SK-N-SH (cell line): ENCODE measurements at regions not wholly inside any gene's neighbourhood (a gene's known extent, or its start where the extent isn't known, plus 50 kb on each side); places are given as distances from the start of the nearest gene placed in this dataset.

Source experiments
- CTCF ChIA-PET: fragments of 300-600, 350-600 bp; formaldehyde crosslinking; extraction: SDS; loops from one replicate; lab custom pipeline; 2021; lab: Yijun Ruan, JAX
- POLR2A ChIA-PET: fragments of 350-600 bp; sonication (Branson Sonifier 250); formaldehyde crosslinking; extraction: SDS; loops from one replicate; lab custom pipeline; 2020; ENCODE audit warnings: antibody characterized with exemption, inconsistent platforms; lab: Yijun Ruan, JAX
- DNase-seq: peaks from one replicate; pipeline ENCODE4 v3.0.0; 2012
- H2AFZ ChIP-seq: fragments of 200-600 bp; sonication (generic); 2 replicates; pipeline ENCODE4 v1.8.1; 2016; ENCODE audit warnings: antibody characterized with exemption, mild to moderate bottlenecking, low read depth
- H3F3A ChIP-seq: fragments of 200-600 bp; sonication (generic); replicated peaks from 2 replicates; pipeline ENCODE3; 2016; ENCODE audit warnings: antibody characterized with exemption, mild to moderate bottlenecking; ENCODE audit not compliant: insufficient read depth
- H3K27ac ChIP-seq, 2 experiments: fragments of 200-500 bp in 1 of 2; fragments of 200-600 bp in 1 of 2; sonication (Bioruptor generic) in 1 of 2; sonication (generic), shearing (Covaris generic) in 1 of 2; 2 replicates each; pipeline versions ENCODE4 v1.5.1 to v1.6.1; 2014 to 2016; ENCODE audit warnings: low read depth in 2 of 2, inconsistent platforms in 1 of 2, low read length in 1 of 2, mild to moderate bottlenecking in 1 of 2, mixed read lengths in 1 of 2
- H3K27me3 ChIP-seq: fragments of 200-600 bp; sonication (generic), shearing (Covaris generic); 2 replicates; pipeline ENCODE4 v1.6.1; 2016; ENCODE audit warnings: mixed run types; ENCODE audit not compliant: insufficient read depth
- H3K36me3 ChIP-seq, 2 experiments: fragments of 200-500 bp in 1 of 2; fragments of 200-600 bp in 1 of 2; sonication (Bioruptor generic) in 1 of 2; sonication (generic) in 1 of 2; replicated peaks in 1 of 2; 2 replicates each; pipeline versions ENCODE3 to v1.5.1; 2014 to 2016; ENCODE audit warnings: low read length in 1 of 2, mild to moderate bottlenecking in 1 of 2; ENCODE audit not compliant: insufficient read depth in 2 of 2, control insufficient read depth in 1 of 2
- H3K4me1 ChIP-seq, 2 experiments: fragments of 200-500 bp in 1 of 2; fragments of 200-600 bp in 1 of 2; sonication (Bioruptor generic) in 1 of 2; sonication (generic), shearing (Covaris generic) in 1 of 2; 2 replicates each; pipeline versions ENCODE4 v1.5.1 to v1.6.1; 2014 to 2016; ENCODE audit warnings: low read depth in 1 of 2, low read length in 1 of 2, mixed run types in 1 of 2; ENCODE audit not compliant: insufficient read depth in 2 of 2, control insufficient read depth in 1 of 2
- H3K4me2 ChIP-seq: fragments of 200-600 bp; sonication (generic), shearing (Covaris generic); 2 replicates; pipeline ENCODE4 v1.6.1; 2017; ENCODE audit warnings: mixed run types
- H3K4me3 ChIP-seq, 2 experiments: fragments of 200-500 bp in 1 of 2; fragments of 200-600 bp in 1 of 2; sonication (Bioruptor generic) in 1 of 2; sonication (generic), shearing (Covaris generic) in 1 of 2; 2 replicates each; pipeline versions ENCODE4 v1.5.1 to v1.8.1; 2014 to 2016; ENCODE audit warnings: low read depth in 2 of 2, inconsistent platforms in 1 of 2, low read length in 1 of 2, mild to moderate bottlenecking in 1 of 2, mixed read lengths in 1 of 2, moderate library complexity in 1 of 2
- H3K79me2 ChIP-seq: fragments of 200-600 bp; sonication (generic); 2 replicates; pipeline ENCODE4 v1.8.1; 2017; ENCODE audit warnings: mild to moderate bottlenecking; ENCODE audit not compliant: insufficient read depth
- H3K9ac ChIP-seq: fragments of 200-600 bp; sonication (generic); 2 replicates; pipeline ENCODE4 v1.6.1; 2017; ENCODE audit warnings: mixed run types
- H3K9me2 ChIP-seq: fragments of 200-600 bp; sonication (generic); 2 replicates; pipeline ENCODE4 v1.6.1; 2017; ENCODE audit warnings: mixed run types
- H3K9me3 ChIP-seq: fragments of 200-600 bp; sonication (generic); 2 replicates; pipeline ENCODE4 v1.6.1; 2017; ENCODE audit warnings: mixed run types, mild to moderate bottlenecking, moderate library complexity
- H4K20me1 ChIP-seq: fragments of 200-600 bp; sonication (generic); 2 replicates; pipeline ENCODE4 v1.6.1; 2017; ENCODE audit warnings: mild to moderate bottlenecking, mixed run types; ENCODE audit not compliant: insufficient read depth
- CHD2 ChIP-seq: fragments of 150-350 bp; IDR thresholded peaks from 2 replicates; pipeline ENCODE4 v1.6.1; 2018; ENCODE audit warnings: low read length; ENCODE audit not compliant: partially characterized antibody
- ELF1 ChIP-seq: IDR thresholded peaks from 2 replicates; pipeline ENCODE4 v1.4.0; 2012
- EZH2phosphoT487 ChIP-seq: fragments of 200-600 bp; sonication (generic); IDR thresholded peaks from 2 replicates; pipeline ENCODE4 v1.6.1; 2017; ENCODE audit warnings: low read depth, mixed run types, mild to moderate bottlenecking, antibody characterized with exemption, moderate library complexity, borderline replicate concordance
- FOXJ3 ChIP-seq: sonication (generic); formaldehyde crosslinking; IDR thresholded peaks from 2 replicates; pipeline ENCODE4 v1.5.1; 2020; ENCODE audit warnings: mild to moderate bottlenecking, missing genetic modification reagents
- FOXM1 ChIP-seq: IDR thresholded peaks from 2 replicates; pipeline ENCODE4 v1.4.0; 2012; ENCODE audit warnings: low read depth, mild to moderate bottlenecking
- GABPA ChIP-seq: IDR thresholded peaks from 2 replicates; pipeline ENCODE4 v1.4.0; 2012; ENCODE audit warnings: low read depth, mild to moderate bottlenecking
- MAX ChIP-seq: IDR thresholded peaks from 2 replicates; pipeline ENCODE4 v1.4.0; 2012; ENCODE audit warnings: low read depth
- MEF2A ChIP-seq: IDR thresholded peaks from 2 replicates; pipeline ENCODE4 v1.4.0; 2012; ENCODE audit warnings: low read depth, borderline replicate concordance
- MXI1 ChIP-seq: IDR thresholded peaks from 2 replicates; pipeline ENCODE4 v1.6.1; 2012; ENCODE audit warnings: mild to moderate bottlenecking, low read depth, low read length, improper control_type of control experiment
- NFIC ChIP-seq: IDR thresholded peaks from 2 replicates; pipeline ENCODE4 v1.4.0; 2012; ENCODE audit warnings: borderline replicate concordance
- NRF1 ChIP-seq: IDR thresholded peaks from 2 replicates; pipeline ENCODE4 v1.6.1; 2012; ENCODE audit warnings: low read depth, mild to moderate bottlenecking, low read length
- PBX3 ChIP-seq: IDR thresholded peaks from 2 replicates; pipeline ENCODE4; 2012
- RCOR1 ChIP-seq: fragments of 150-350 bp; IDR thresholded peaks from 2 replicates; pipeline ENCODE4 v1.6.1; 2017; ENCODE audit warnings: antibody characterized with exemption, low read length
- REST ChIP-seq: IDR thresholded peaks from 2 replicates; pipeline ENCODE4 v1.6.1; 2012; ENCODE audit warnings: mild to moderate bottlenecking, low read depth, low read length, moderate library complexity
- RFX5 ChIP-seq: IDR thresholded peaks from 2 replicates; pipeline ENCODE4 v1.6.1; 2012; ENCODE audit warnings: mild to moderate bottlenecking, improper control_type of control experiment, low read length
- RXRA ChIP-seq: IDR thresholded peaks from 2 replicates; pipeline ENCODE4 v1.4.0; 2012; ENCODE audit warnings: low read depth, mild to moderate bottlenecking, borderline replicate concordance
- TAF1 ChIP-seq: IDR thresholded peaks from 2 replicates; pipeline ENCODE4 v1.6.1; 2012; ENCODE audit warnings: low read depth, mild to moderate bottlenecking, low read length, moderate library complexity, borderline replicate concordance
- TCF12 ChIP-seq: IDR thresholded peaks from 2 replicates; pipeline ENCODE4 v1.4.0; 2012
- USF2 ChIP-seq: fragments of 150-350 bp; IDR thresholded peaks from 2 replicates; pipeline ENCODE4 v1.6.1; 2017; ENCODE audit warnings: antibody characterized with exemption, low read length, low read depth, borderline replicate concordance
- ZBTB33 ChIP-seq: IDR thresholded peaks from 2 replicates; pipeline ENCODE4 v1.4.0; 2012; ENCODE audit warnings: low read depth, borderline replicate concordance
- WGBS: methylation state at CpG from one replicate; pipeline ENCODE4 v1.1.6; 2017; ENCODE audit warnings: low lambda C conversion rate; 5-methylcytosine and 5-hydroxymethylcytosine counted together

- no peak for TF ChIP-seq FOXJ3 (CRISPR knock-in tag)
Observed at GRCh38 chr7:118328505-118329211, 104.2 kb downstream of the ANKRD7 start (continued).

- Histone ChIP-seq H3F3A (no peaks in the 10 kb centered on the region), H3K4me3 (no peak overlapping the region), H4K20me1 (no peaks in the 10 kb centered on the region), H3K9me3 (no peaks in the 10 kb centered on the region), H3K79me2 (no peaks in the 10 kb centered on the region), H3K9me2 (no peaks in the 10 kb centered on the region), H3K27me3 (no peaks in the 10 kb centered on the region), H3K27ac (no peak overlapping the region), H3K36me3 (no peaks in the 10 kb centered on the region)
- POLR2A ChIA-PET = no interaction called here
- CTCF ChIA-PET = interaction anchor here (1.7 kb wide), 1 partner anchor 23 kb away, joined by 4 read pairs; no protein-coding TSS in a partner anchor
- 47% methylated on average over 3 of the region's 3 CpGs for WGBS
- no peak for DNase-seq
- TF ChIP-seq USF2 = no peak
- no peak for TF ChIP-seq TCF12
- no peak for TF ChIP-seq ELF1
- no peak for TF ChIP-seq FOXM1
- no peak for TF ChIP-seq NFIC
- TF ChIP-seq RFX5 = no peak
- no peak for TF ChIP-seq MXI1
- TF ChIP-seq, all 33 proteins: peak for 0
- no peak overlapping the region for H2AFZ ChIP-seq
- H3K4me2 ChIP-seq = no peak overlapping the region
- H3K4me1 ChIP-seq = no peaks in the 10 kb centered on the region
- no peak overlapping the region for H3K9ac ChIP-seq
Observed at GRCh38 chr7:118330388-118330787, 105.9 kb downstream of the ANKRD7 start.

- Histone ChIP-seq H3K9me2 (no peaks in the 10 kb centered on the region), H4K20me1 (no peaks in the 10 kb centered on the region), H3K79me2 (no peaks in the 10 kb centered on the region), H3K9ac (no peak overlapping the region), H3K4me2 (no peak overlapping the region), H2AFZ (no peak overlapping the region), H3K36me3 (no peaks in the 10 kb centered on the region), H3F3A (no peaks in the 10 kb centered on the region), H3K4me1 (no peaks in the 10 kb centered on the region; a peak in 1 of 4 replicates), H3K4me3 (no peak overlapping the region), H3K27me3 (no peaks in the 10 kb centered on the region), H3K9me3 (no peaks in the 10 kb centered on the region), H3K27ac (no peak overlapping the region)
- CTCF ChIA-PET = interaction anchor here (0.5 to 1.3 kb wide), 2 partner anchors 463 to 829 kb away, joined by 3 to 4 read pairs; no protein-coding TSS in a partner anchor
- DNase-seq = no peak
- POLR2A ChIA-PET = no interaction called here
- TF ChIP-seq NRF1 (no peak), MEF2A (no peak), ZBTB33 (no peak), RXRA (no peak), TAF1 (no peak), PBX3 (no peak), MAX (no peak), RCOR1 (no peak), GABPA (no peak), REST (no peak), EZH2phosphoT487 (no peak), CHD2 (no peak)
Observed at GRCh38 chr7:118346748-118347147, 122.2 kb downstream of the ANKRD7 start.
